GM21723 (cell line): ENCODE measurements at regions not wholly inside any gene's neighbourhood (a gene's known extent, or its start where the extent isn't known, plus 50 kb on each side); places are given as distances from the start of the nearest gene placed in this dataset.

ENCODE experiments used
- ATAC-seq: cut with Tn5 transposase; IDR thresholded peaks from one replicate; pipeline ENCODE4 v1.9.1; 2021; ENCODE audit warnings: mild to moderate bottlenecking, moderate library complexity; ENCODE audit not compliant: unreplicated experiment

DNA sequence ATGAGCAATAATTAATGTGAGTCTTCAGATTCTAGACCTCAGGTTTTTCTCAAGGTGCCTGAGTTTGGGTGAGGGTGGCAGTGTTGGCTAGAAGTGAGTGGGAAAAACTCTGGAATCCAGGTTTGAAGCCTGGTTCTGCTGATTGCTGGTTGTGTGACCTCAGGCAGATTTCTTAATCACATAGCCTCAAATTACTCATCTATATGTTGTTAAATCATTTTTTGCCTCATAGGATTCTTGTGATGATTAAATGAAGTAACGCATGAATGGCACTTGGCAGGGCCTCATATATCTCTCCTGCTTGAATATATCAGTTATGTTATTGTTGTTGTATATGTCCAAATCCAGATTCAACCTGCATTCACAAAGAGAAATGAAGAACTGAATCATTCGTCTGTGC, 60.5 kb downstream of the NR2F2 start:
- no peak for ATAC-seq

DNA sequence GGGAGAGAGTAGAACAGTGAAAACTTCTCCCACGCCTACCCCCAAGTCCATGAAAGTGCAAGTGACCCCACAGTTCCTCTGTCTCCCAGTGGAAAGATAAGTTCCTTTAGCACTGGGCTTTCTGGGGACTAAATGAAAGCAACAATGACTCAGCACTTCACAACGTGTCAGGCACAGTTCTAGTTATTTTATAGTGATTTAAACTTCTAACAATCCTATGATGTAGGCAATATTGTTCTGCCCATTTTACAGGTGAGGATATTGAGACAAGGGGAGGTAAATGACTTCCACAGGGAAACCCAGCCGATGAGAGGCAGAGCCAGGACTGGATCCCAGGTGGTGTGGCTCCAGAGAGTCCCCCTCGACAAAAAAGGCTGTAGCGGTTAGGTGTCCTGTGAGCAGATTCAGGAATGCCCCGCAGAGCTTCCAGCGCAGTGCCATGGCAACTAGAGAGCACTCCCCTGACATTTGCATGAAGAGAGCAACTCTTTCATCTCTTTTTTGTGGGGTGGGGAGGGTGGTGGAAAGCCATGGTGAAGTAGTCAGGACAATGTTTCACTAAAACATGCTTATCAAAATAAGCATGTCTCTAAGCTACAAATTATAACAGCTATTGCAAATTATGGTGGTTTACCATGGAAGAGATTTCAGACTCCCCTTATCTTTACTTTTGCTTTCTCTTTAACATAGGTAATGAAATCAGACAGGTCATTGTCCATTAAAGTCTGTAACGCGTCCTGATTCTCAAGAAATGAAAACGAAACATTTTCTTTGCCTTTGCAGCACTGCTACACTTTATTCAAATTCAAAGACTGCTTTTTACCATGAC, 62.1 kb downstream of the NR2F2 start:
- no peak for ATAC-seq

DNA sequence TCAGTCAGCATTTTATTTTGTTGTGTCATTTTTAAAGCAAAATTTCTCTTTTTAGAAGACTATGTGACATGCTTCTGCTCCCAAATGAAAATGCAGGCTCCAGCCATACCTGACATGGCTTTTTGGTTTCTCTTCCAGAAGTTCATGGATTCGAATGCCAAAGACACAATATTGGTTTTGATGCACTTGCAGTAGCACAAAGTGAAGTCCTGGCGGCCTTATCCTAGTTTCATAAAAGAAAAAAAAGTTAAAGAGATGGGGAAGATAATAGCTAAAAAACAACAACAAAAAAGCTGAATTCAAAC, 62.7 kb downstream of the NR2F2 start:
- ATAC-seq, result no peak

- no peak for ATAC-seq
Measured at GRCh38 chr15:96395687-96396086, 65.2 kb downstream of the NR2F2 start.

DNA sequence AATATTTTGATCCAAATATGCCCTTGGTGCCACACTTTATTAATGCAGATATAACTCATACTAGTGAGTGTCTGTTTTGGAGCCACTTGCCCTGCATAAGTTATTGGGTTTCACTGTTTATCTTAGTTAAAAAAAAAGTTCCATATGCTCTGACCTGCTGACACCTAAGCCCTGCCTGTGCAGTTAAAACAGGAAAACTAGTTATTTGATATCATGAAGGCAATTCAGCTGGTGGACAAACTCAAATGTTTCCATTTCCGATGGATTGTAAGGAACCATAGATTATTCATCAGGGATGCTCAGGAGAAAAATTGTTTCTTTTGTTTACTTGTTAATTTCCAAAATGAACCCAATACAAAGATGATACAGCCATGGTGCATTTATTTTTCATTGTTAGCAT, 68.3 kb downstream of the NR2F2 start:
- ATAC-seq, result no peak

- no peak for ATAC-seq
Measured at GRCh38 chr15:96402403-96402802, 71.9 kb downstream of the NR2F2 start.

GRCh38 chr15:96403071-96403470, 72.6 kb downstream of the NR2F2 start:
- no peak for ATAC-seq

- no peak for ATAC-seq
Measured at GRCh38 chr15:96403932-96404331, 73.4 kb downstream of the NR2F2 start.

- ATAC-seq, result no peak
Measured at GRCh38 chr15:96404560-96404959, 74.1 kb downstream of the NR2F2 start.

DNA sequence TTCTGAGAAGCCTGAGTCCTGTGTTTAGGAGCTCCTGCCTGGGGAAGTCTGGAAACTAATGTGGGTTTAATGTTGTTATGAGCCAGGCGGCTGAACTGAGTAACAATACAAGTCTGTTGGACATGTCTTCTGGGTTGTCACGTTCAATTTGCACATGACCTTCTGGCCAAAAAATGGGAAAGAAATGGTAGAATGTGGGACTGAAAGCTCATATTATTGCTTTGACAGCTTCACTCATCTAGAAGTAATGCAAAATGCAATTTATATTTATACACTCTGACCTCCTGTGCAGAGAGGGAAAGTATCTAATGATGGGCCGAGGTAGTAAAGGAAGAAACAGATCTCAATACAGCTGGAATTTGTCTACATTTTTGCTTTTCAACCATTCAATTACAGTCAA, 75.8 kb downstream of the NR2F2 start:
- ATAC-seq, result no peak

- no peak for ATAC-seq
Measured at GRCh38 chr15:96406701-96407100, 76.2 kb downstream of the NR2F2 start.

DNA sequence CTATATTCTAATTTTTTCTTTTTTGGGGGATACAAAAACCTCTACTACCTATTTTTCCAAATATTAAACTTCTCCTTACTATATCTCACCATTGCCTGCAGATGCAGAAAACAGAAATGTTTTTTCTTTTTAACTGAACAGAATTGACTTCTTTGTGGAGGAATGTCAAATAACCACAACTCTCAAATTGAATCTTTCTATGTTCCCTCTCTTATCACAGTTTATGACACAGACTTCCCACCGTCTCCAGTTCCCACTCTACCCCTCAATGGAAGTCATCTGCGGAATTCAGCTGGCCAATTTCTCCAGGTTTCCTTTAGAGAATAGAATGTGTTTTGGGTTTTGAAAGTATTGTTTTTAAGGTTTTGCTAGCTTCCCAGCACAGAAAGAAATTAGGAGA, 77.0 kb downstream of the NR2F2 start:
- no peak for ATAC-seq

DNA sequence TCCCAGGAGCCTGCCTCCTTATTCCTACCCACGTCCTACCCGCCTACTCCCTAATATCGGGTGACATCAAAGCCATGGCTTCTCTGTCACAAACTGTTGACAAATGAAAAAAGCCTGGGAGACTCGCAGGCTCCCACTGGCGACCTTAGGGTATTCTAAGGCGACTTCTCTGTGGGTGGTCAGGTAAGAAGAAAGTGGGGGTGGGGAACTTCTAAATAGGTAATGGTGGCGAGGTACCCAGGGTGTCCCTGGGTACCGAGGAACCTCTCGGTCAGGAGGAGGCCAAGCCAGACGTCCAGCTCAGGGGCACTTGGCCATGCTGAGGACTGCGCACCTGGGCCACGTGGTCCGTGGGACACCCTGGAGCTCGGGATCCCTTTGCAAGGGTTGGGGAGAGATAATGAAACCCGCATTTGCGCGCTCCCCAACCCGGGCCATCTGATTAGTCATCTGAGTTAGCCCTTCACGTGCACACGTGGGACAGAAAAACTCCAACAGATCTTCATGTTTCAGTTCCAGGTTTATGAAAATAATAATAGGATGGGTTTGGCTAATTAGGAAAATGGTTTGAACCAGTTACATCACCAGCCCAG, 78.2 kb downstream of the NR2F2 start:
- no peak for ATAC-seq

DNA sequence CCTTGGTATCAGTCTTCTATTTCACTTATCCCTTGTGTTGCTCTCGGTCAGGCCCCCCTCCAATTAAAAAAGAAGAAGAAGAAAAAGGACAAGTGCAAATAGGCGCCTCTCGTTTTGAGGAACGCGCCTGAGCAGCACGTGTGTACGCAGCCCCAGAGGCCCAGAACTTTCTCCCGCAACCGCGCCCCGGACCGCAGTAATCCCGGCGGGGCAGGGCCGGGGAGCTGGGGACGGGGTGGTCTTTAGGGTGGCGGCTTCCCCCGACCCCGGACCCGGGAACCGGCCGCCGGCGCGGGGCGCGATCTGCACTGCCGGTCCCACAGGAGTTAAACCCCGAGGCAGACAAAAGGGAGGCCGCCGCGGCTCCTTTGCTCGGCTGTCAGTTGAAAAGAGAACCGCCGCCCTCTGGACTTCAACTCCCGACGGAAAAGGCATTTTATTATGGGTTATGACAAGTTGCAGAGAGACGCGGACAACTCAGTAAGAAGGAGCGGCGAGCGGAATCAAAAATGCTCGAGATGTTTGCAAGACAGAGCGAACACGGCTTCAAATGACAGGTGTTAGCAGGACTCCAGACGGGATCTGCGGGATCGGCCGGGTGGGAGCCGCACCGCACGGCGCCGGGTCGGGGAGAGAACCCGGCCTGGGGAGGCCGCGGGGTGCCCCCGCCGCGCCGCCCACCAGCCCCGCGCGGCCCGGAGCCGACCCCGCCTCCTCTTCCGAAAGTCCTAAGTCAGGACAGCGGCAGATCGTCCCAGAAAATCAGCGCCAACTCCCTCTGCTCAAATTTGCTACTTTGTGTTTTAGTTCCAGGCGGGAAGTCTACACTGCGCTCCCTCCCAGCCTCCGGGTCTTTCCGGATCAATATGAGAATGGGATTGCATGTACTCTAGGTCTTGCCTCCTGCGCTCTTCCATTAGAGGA, 79.0 kb downstream of the NR2F2 start:
- ATAC-seq, result no peak

DNA sequence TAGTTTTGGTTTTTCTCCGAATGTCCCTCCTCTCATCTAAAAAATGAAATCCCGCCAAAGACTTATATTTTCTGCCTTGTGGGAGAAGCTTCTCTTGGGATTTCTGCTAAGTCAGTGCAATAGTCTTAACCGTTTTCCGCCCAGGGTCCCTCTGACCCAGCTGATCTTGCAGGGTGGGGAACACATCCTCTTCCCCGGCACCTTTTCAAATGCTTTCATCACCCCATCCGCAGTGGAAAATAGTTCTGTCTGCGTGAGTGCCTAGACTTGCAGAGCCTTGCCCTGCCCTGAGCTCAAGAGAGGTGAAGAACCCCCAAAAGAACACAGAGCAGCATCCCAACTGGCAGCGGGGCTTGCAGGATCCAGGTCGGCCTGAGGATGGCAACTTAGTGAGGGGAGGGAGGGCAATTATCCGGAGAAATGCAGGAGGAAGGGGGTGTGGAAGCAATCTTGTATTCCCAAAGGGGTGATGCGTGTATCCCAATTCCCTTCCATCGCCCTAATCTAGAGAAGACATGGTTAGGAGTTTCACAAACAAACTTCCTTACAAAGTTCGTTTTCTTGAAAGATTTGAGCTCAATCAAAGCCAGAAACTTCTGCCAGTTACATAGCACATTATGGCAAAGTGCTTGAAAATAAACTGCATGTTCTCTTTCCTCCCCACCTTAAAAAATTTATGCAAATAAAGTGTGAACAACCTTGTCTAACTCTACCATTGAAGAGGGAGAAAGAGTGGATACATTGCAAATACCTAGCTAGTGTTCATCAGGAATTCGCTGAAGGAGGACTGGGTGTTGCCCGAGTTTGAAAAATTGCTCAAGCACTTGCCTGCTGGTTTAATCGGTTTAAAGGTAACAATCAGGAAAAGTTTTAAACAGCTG, 79.9 kb downstream of the NR2F2 start:
- no peak for ATAC-seq

DNA sequence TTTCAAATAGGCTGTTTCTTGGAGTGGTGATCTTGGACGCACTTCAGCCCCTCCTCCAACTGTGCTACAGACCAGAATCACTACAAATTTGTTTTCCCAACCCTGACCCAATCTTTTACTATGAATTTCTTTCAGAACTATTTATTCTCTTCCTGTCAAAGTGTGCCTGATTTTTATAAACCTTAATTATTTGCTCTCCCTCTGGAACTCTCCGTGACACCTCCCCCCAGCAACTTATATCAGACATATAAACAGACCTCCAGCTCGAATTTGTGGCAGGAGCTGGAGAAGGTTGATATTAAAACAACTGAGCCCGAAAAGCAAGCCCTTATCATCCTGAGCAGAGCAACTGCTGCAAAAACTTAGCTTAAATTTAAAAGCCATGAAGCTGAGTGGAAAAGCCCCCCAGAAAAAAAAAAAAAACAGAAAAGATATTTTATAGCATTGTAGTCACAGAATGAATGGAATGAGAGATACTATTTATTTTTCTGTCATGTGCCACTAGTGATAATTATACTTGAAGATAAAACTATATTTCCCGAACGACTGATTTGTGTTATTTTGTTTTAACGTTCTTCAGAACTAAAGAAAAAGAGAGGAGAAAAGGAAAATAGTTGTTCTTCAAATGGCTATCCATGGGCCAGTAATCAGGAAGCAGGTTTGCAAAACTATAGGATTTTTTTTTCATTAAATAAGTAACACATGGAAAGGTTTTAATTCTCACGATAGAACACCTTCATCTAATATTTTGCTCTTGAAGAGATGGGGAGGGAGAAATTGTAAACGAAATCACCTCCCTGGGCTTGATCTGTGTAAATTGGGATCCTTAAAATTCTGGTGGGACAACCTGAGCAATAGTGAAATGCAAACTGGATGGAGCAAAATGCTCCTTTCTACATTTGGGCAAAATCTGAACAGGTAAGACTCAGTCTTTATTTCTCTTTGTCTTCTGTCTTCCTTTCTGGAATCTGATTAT, 80.8 kb downstream of the NR2F2 start:
- no peak for ATAC-seq

GRCh38 chr15:96412045-96412905, 81.8 kb downstream of the NR2F2 start:
- no peak for ATAC-seq

DNA sequence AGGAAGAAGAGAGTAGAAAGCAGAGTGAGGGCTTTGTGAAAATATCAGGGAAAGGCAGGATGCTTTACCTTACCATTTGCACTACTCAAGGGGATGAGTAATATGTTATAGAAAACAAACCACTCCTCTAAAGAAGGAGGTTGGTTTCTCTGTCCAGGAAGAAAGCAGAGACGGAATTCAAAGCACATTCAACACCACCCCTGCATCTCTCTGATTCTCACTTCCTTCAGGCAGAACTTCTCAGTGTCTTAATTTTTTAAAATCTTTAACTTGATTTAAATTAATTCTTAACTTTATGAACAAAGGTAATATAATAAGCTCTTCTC, 82.4 kb downstream of the NR2F2 start:
- ATAC-seq, result no peak

GRCh38 chr15:96413657-96414056, 83.2 kb downstream of the NR2F2 start:
- ATAC-seq, result no peak
